ENCODE measurements at regions not wholly inside any gene's neighbourhood (a gene's known extent, or its start where the extent isn't known, plus 50 kb on each side); places are given as distances from the start of the nearest gene placed in this dataset.

GRCh38 chr16:72372087-72373045 lies 200.4 kb upstream of the PMFBP1 start:
- TF ChIP-seq CTCF (IDR thresholded peaks at IDR 0.05) (no peak), POLR2AphosphoS5 (IDR thresholded peaks at IDR 0.05; ENCODE audit: insufficient read depth in 1 of 2, low read depth in 1 of 2) (no peak), POLR2A (IDR thresholded peaks at IDR 0.05) (no peak)

All from vagina (tissue), 2 donors.